ENCODE measurements at regions not wholly inside any gene's neighbourhood (a gene's known extent, or its start where the extent isn't known, plus 50 kb on each side); places are given as distances from the start of the nearest gene placed in this dataset.

GRCh38 chr15:31247404-31247803, 79.2 kb upstream of the KLF13 start:
- in situ Hi-C loops (cut with HindIII; ENCODE audit: low pct_unique_long_range_greater_than_20kb, low sequenced_read_pairs) (no loop called here), intact Hi-C loops (cut with micrococcal nuclease; ENCODE audit: unreplicated experiment) (no loop called here)
- no peaks in the 10 kb centered on the region for H3K27me3 ChIP-seq (ENCODE audit: control insufficient read depth, insufficient read depth, low read length)
- no peak for DNase-seq (ENCODE audit: low read depth, low spot score)
- ChIA-PET POLR2A (no interaction called here), CTCF (no interaction called here)
- H3K27ac ChIP-seq (ENCODE audit: low read length) = peak overlapping the region; percentile 57; the same call in 1 of the 2 replicates
- H3K36me3 ChIP-seq (ENCODE audit: control insufficient read depth, insufficient read depth, low read length) = no peaks in the 10 kb centered on the region
- BruUV-seq (replicated peaks) = no TSS peak
- TF ChIP-seq SIN3A (IDR thresholded peaks at IDR 0.05; ENCODE audit: borderline replicate concordance, insufficient read depth, low read depth, low read length) (no peak), CTCF (IDR thresholded peaks at IDR 0.05) (no peak), POLR2AphosphoS5 (IDR thresholded peaks at IDR 0.05; ENCODE audit: low read depth, low read length) (no peak), TCF7L2 (IDR thresholded peaks at IDR 0.05; ENCODE audit: low read depth, low read length) (no peak)
- ATAC-seq = no peak
- H3K9me3 ChIP-seq (ENCODE audit: control insufficient read depth, insufficient read depth, low read depth, low read length) = no peaks in the 10 kb centered on the region
- H3K4me1 ChIP-seq (ENCODE audit: control insufficient read depth, insufficient read depth, low read length) = peaks cover 4% of the 10 kb centered on the region; the same call in 1 of the 2 replicates
- H3K4me3 ChIP-seq (ENCODE audit: low read depth in 2 of 2, low read length in 2 of 2) = no peak overlapping the region

GRCh38 chr15:31248263-31248662, 78.4 kb upstream of the KLF13 start:
- intact Hi-C loops (cut with micrococcal nuclease; ENCODE audit: unreplicated experiment) = no loop called here
- no peaks in the 10 kb centered on the region for H3K27me3 ChIP-seq (ENCODE audit: control insufficient read depth, insufficient read depth, low read length)
- POLR2A ChIA-PET = no interaction called here

More at GRCh38 chr15:31248263-31248662, 78.4 kb upstream of the KLF13 start:
- Histone ChIP-seq H3K4me3 (ENCODE audit: low read depth in 2 of 2, low read length in 2 of 2) (no peak overlapping the region), H3K4me1 (ENCODE audit: control insufficient read depth, insufficient read depth, low read length) (peaks cover 4% of the 10 kb centered on the region; the same call in 1 of the 2 replicates), H3K27ac (ENCODE audit: low read length) (no peak overlapping the region), H3K36me3 (ENCODE audit: control insufficient read depth, insufficient read depth, low read length) (no peaks in the 10 kb centered on the region), H3K9me3 (ENCODE audit: control insufficient read depth, insufficient read depth, low read depth, low read length) (no peaks in the 10 kb centered on the region)
- BruUV-seq (replicated peaks) = no TSS peak
- CTCF ChIA-PET = no interaction called here
- TF ChIP-seq TCF7L2 (IDR thresholded peaks at IDR 0.05; ENCODE audit: low read depth, low read length) (no peak), POLR2AphosphoS5 (IDR thresholded peaks at IDR 0.05; ENCODE audit: low read depth, low read length) (no peak), CTCF (IDR thresholded peaks at IDR 0.05) (no peak), REST (IDR thresholded peaks at IDR 0.05; ENCODE audit: insufficient read depth in 1 of 2, low read depth in 2 of 2, low read length in 1 of 2) (no peak), SIN3A (IDR thresholded peaks at IDR 0.05; ENCODE audit: borderline replicate concordance, insufficient read depth, low read depth, low read length) (no peak)
- DNase-seq (ENCODE audit: low read depth, low spot score) (no peak), ATAC-seq (no peak)
- in situ Hi-C loops (cut with HindIII; ENCODE audit: low pct_unique_long_range_greater_than_20kb, low sequenced_read_pairs) = no loop called here

All from Panc1 (cell line).